KMS-11 (cell line): ENCODE measurements at regions not wholly inside any gene's neighbourhood (a gene's known extent, or its start where the extent isn't known, plus 50 kb on each side); places are given as distances from the start of the nearest gene placed in this dataset.

Experiments
- H2AFZ ChIP-seq: fragments of 200-600 bp; sonication (generic); 2 replicates; pipeline ENCODE4 v1.6.1; 2016; ENCODE audit warnings: antibody characterized with exemption, mixed run types, low read depth
- H3K27ac ChIP-seq: fragments of 200-600 bp; sonication (generic); 2 replicates; pipeline ENCODE4 v1.6.1; 2016; ENCODE audit warnings: mild to moderate bottlenecking, mixed run types
- H3K27me3 ChIP-seq: fragments of 200-600 bp; sonication (generic); 2 replicates; pipeline ENCODE4 v1.6.1; 2017; ENCODE audit warnings: mild to moderate bottlenecking, low read depth, mixed run types, moderate library complexity; ENCODE audit not compliant: insufficient read depth
- H3K36me3 ChIP-seq: fragments of 200-600 bp; sonication (generic); 2 replicates; pipeline ENCODE4 v1.6.1; 2017; ENCODE audit warnings: mild to moderate bottlenecking, mixed run types; ENCODE audit not compliant: insufficient read depth
- H3K4me1 ChIP-seq: fragments of 200-600 bp; sonication (generic); 2 replicates; pipeline ENCODE4 v1.6.1; 2016; ENCODE audit warnings: mild to moderate bottlenecking, low read depth, mixed run types; ENCODE audit not compliant: poor library complexity, severe bottlenecking
- H3K4me2 ChIP-seq: fragments of 200-600 bp; sonication (generic); 2 replicates; pipeline ENCODE4 v1.7.0; 2016; ENCODE audit warnings: mild to moderate bottlenecking, mixed run types
- H3K4me3 ChIP-seq: fragments of 200-600 bp; sonication (generic); IDR thresholded peaks from 2 replicates; pipeline ENCODE4 v1.6.1; 2017; ENCODE audit warnings: low read depth, low read length, mixed read lengths; ENCODE audit not compliant: insufficient read depth
- H3K79me2 ChIP-seq: fragments of 200-600 bp; sonication (generic); 2 replicates; pipeline ENCODE4 v1.6.1; 2016; ENCODE audit warnings: low read depth, mixed run types; ENCODE audit not compliant: insufficient read depth
- H3K9ac ChIP-seq: fragments of 200-600 bp; sonication (generic); 2 replicates; pipeline ENCODE4 v1.6.1; 2016; ENCODE audit warnings: mild to moderate bottlenecking, mixed run types
- H4K20me1 ChIP-seq: fragments of 200-600 bp; sonication (generic); 2 replicates; pipeline ENCODE4 v1.6.1; 2016; ENCODE audit warnings: mild to moderate bottlenecking, mixed run types; ENCODE audit not compliant: insufficient read depth
- TF ChIP-seq, protein P1 (sequence below): fragments of 200-600 bp; sonication (generic); conservative IDR thresholded peaks from 2 replicates; pipeline ENCODE4 v1.6.1; 2017; ENCODE audit warnings: low read depth, mild to moderate bottlenecking, antibody characterized with exemption, low read length, moderate library complexity, mixed read lengths

DNA sequence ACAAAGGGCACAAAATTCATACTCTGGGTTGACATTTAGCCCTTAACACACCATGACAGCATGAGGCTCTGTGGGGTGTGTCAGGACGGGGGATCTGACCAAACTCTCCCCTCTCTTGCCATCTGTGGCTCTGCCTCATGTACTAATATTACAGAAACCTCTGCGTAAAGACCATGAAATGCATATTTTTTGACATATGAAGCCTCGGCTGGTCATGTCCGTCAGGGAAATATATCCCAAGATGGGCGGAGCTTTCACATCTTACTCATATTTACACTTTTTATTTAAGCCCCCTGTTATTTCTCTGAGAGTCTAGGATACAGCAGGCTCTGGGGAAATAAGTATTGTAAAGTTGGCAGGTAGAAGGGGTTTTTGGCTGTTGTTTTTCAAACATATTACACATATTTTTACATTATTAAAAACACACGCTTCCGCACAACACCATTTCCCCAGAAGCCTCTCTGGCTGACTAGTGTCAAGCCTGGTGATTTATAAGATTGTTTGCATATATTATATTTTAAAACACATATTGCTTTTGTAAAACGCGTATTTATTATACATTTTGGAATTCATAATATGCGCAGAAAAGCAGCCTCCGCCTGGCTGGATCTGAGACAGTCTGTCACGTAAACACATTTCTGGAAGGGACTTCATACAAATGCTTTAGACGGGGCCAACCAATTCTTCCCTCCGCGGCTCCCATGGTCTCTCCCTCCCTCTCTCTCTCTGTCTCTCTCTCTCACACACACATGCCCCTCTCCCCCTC is 237.7 kb upstream of the ZFHX3 start:
- Histone ChIP-seq H3K4me2 (no peak overlapping the region), H3K36me3 (no peaks in the 10 kb centered on the region), H3K9ac (no peak overlapping the region), H3K4me3 (no peak overlapping the region), H2AFZ (no peak overlapping the region), H3K4me1 (no peaks in the 10 kb centered on the region), H3K27ac (no peak overlapping the region), H3K27me3 (no peaks in the 10 kb centered on the region), H3K79me2 (no peaks in the 10 kb centered on the region), H4K20me1 (no peaks in the 10 kb centered on the region)
- TF ChIP-seq, protein P1, sequence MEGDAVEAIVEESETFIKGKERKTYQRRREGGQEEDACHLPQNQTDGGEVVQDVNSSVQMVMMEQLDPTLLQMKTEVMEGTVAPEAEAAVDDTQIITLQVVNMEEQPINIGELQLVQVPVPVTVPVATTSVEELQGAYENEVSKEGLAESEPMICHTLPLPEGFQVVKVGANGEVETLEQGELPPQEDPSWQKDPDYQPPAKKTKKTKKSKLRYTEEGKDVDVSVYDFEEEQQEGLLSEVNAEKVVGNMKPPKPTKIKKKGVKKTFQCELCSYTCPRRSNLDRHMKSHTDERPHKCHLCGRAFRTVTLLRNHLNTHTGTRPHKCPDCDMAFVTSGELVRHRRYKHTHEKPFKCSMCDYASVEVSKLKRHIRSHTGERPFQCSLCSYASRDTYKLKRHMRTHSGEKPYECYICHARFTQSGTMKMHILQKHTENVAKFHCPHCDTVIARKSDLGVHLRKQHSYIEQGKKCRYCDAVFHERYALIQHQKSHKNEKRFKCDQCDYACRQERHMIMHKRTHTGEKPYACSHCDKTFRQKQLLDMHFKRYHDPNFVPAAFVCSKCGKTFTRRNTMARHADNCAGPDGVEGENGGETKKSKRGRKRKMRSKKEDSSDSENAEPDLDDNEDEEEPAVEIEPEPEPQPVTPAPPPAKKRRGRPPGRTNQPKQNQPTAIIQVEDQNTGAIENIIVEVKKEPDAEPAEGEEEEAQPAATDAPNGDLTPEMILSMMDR: no peak

DNA sequence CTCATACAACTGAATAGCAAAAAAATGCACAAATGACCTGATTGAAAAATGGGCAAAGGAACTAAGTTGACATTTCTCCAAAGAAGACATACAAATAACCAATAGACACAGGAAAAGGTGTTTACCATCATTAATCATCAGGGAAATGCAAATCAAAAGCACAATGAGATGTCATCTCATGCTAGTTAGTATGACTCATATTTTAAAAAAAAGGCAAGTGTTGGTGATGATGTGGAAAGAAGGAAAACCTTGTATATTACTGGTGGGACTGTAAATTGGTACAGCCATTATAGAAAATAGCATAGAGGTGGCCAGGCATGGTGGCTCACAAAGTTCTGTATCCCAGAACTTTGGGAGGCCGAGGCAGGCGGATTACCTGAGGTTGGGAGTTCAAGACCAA is 232.5 kb upstream of the ZFHX3 start:
- TF ChIP-seq, protein P1: no peak

DNA sequence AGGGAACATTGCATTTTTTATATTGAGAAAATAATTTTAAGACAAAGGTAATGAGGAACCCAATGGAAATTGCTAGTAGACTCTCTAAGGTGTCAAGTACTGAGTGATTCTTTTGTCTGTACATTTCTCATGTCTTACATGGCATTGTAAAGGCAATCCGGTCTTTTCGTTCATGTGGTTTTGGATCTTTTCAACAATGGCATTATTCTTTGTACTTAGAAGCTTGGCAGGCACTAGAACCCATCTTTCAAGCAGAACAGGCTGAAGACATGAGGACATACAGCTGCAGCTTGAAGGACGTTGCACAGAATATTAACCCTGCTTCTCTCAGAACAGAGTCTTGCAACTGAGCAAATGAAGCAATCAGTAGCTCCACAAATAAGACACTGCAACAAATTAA is 231.5 kb upstream of the ZFHX3 start:
- H3K9ac ChIP-seq: no peak overlapping the region
- H4K20me1 ChIP-seq: no peaks in the 10 kb centered on the region
- no peak overlapping the region for H3K4me3 ChIP-seq
- no peak overlapping the region for H3K4me2 ChIP-seq
- no peaks in the 10 kb centered on the region for H3K4me1 ChIP-seq
- no peaks in the 10 kb centered on the region for H3K79me2 ChIP-seq
- no peak overlapping the region for H3K27ac ChIP-seq
- TF ChIP-seq, protein P1: no peak
- H3K27me3 ChIP-seq: no peaks in the 10 kb centered on the region
- no peak overlapping the region for H2AFZ ChIP-seq
- no peaks in the 10 kb centered on the region for H3K36me3 ChIP-seq

More for the DNA sequence above, 232.5 kb upstream of the ZFHX3 start:
- Histone ChIP-seq H3K79me2 (no peaks in the 10 kb centered on the region), H3K36me3 (no peaks in the 10 kb centered on the region), H4K20me1 (no peaks in the 10 kb centered on the region), H3K9ac (no peak overlapping the region), H3K4me1 (no peaks in the 10 kb centered on the region), H3K27me3 (no peaks in the 10 kb centered on the region), H3K4me3 (no peak overlapping the region), H3K4me2 (no peak overlapping the region), H3K27ac (no peak overlapping the region), H2AFZ (no peak overlapping the region)

DNA sequence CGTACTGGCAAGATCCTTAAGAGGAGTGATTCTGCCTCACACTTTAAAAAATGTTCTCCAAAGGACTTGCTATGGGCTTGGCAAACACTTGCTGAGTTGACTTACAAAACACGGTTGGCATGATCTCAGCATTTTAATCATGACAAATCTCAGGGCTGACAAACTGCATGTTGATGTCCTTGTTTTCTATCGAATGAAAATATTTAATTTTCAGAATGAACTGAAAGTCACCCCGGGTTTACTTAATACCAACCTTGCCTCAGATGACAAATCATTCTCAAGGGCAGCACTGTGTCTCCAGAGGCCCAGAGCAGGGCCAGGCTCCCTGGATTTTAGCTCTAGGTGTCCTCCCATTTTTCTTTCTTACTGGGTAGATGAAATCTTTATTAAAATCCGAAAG is 229.1 kb upstream of the ZFHX3 start:
- H3K27ac ChIP-seq: no peak overlapping the region
- H3K79me2 ChIP-seq: no peaks in the 10 kb centered on the region
- no peak overlapping the region for H3K4me2 ChIP-seq
- H3K27me3 ChIP-seq: no peaks in the 10 kb centered on the region
- H3K4me3 ChIP-seq: no peak overlapping the region
- no peaks in the 10 kb centered on the region for H4K20me1 ChIP-seq
- TF ChIP-seq, protein P1: no peak
- H3K9ac ChIP-seq: no peak overlapping the region
- H2AFZ ChIP-seq: no peak overlapping the region
- no peaks in the 10 kb centered on the region for H3K36me3 ChIP-seq
- H3K4me1 ChIP-seq: no peaks in the 10 kb centered on the region
